ENCODE measurements at regions not wholly inside any gene's neighbourhood (a gene's known extent, or its start where the extent isn't known, plus 50 kb on each side); places are given as distances from the start of the nearest gene placed in this dataset.

DNA sequence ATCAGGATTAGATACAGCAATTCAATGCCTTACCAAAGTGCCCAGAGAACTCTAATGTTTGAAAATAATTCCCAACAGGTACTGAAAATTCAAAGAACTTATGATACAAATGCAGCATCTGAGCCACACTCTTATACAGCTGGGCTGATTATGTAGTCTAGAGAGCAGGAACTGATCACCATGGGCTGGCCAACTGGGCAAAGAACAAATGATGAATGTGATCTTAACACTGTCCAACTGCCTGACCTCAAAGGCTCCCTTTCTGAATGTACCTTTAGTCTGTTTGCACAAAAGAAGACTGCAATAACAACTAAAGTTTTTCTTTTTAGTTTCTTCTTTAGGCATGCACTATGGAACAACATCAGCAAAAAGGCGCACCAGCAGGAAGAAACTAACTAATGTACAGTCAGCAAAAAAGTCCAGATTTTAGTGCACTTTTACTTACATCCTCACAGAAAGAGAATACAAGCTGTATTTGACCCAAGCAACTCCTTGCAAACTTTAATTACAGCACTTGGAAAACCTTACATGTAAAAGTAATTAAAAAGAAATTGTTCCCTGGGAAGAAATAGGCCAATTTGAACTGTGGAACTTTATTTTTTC lies 1095.1 kb downstream of the IGSF11 start:
- Histone ChIP-seq H4K20me1 (no peaks in the 10 kb centered on the region), H3K27me3 (no peaks in the 10 kb centered on the region)
- TF ChIP-seq Cebpa-rat (IDR thresholded peaks at IDR 0.05) = no peak

DNA sequence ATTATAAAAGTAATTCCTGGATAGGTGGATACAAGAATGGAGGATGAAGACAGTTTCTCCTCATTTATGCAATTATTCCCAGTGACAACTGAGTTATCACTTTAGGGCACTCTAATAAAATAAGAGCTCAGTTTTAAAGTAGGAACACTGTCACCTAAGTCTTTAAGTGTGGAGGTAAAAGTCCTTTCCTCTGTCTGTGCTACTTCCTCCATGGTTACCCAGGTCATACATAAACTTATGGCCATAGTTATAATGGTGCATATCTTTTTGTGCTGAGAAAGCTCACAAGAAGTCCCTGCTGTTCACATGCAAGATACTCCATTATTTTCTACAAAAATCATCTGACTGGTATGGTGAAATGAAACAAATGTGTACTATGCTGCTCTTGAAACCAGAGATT lies 1093.6 kb downstream of the IGSF11 start:
- peak overlapping the region in 4 of 11 experiments; percentile 2 to 18 (median 10); a peak in 6 of 22 replicates for H3K4me2 ChIP-seq
- no peaks in the 10 kb centered on the region for H4K20me1 ChIP-seq
- H3K36me3 ChIP-seq = no peaks in the 10 kb centered on the region
- no peaks in the 10 kb centered on the region for H3K27me3 ChIP-seq
- H3K27ac ChIP-seq = no peak overlapping the region
- H3K4me3 ChIP-seq = no peak overlapping the region
- no peak overlapping the region for H3K9ac ChIP-seq
- peaks cover 0 to 17% (median 5%) of the 10 kb centered on the region in 11 experiments; a peak in 6 of 22 replicates for H3K9me3 ChIP-seq (replicated peaks in 1 of 11)
- H3K4me1 ChIP-seq = peaks cover 0 to 28% (median 7%) of the 10 kb centered on the region in 10 experiments; a peak in 15 of 20 replicates
- TF ChIP-seq Cebpa-rat (IDR thresholded peaks at IDR 0.05) = no peak

More for the DNA sequence above, 1095.1 kb downstream of the IGSF11 start:
- Histone ChIP-seq H3K4me1 (peaks cover 0 to 15% (median 2%) of the 10 kb centered on the region in 10 experiments; a peak in 6 of 20 replicates), H3K9me3 (replicated peaks in 1 of 11) (peaks cover 0 to 17% (median 5%) of the 10 kb centered on the region in 11 experiments; a peak in 6 of 22 replicates), H3K4me3 (no peak overlapping the region), H3K4me2 (no peak overlapping the region), H3K9ac (no peak overlapping the region), H3K36me3 (no peaks in the 10 kb centered on the region), H3K27ac (no peak overlapping the region)

DNA sequence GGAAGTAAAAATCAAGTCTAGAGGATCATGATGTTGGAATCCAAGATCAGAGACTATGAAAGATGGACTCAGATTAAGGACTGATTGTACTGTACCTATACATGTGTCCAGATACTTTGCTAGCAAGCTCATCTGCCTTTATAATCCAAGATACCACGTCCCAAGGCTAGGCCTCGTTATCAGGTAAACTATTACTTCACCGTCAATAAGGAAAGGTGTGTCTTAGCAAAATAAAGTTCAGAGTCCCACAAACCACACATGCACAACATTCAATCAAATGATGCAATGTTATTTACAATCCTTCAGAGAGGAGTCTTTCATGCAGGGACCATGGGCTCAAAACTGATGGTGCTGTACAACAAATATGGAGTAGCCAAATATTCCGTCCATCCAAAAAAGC lies 1092.9 kb downstream of the IGSF11 start:
- Histone ChIP-seq H3K27ac (no peak overlapping the region), H3K36me3 (no peaks in the 10 kb centered on the region), H3K27me3 (no peaks in the 10 kb centered on the region), H4K20me1 (no peaks in the 10 kb centered on the region), H3K9ac (no peak overlapping the region), H3K4me3 (no peak overlapping the region), H3K4me1 (peaks cover 0 to 35% (median 11%) of the 10 kb centered on the region in 10 experiments; a peak in 15 of 20 replicates), H3K4me2 (peak overlapping the region in 7 of 11 experiments; percentile 2 to 51 (median 15); a peak in 10 of 22 replicates), H3K9me3 (replicated peaks in 1 of 11) (peaks cover 0 to 17% (median 5%) of the 10 kb centered on the region in 11 experiments; a peak in 6 of 22 replicates)
- no peak for TF ChIP-seq Cebpa-rat (IDR thresholded peaks at IDR 0.05)

DNA sequence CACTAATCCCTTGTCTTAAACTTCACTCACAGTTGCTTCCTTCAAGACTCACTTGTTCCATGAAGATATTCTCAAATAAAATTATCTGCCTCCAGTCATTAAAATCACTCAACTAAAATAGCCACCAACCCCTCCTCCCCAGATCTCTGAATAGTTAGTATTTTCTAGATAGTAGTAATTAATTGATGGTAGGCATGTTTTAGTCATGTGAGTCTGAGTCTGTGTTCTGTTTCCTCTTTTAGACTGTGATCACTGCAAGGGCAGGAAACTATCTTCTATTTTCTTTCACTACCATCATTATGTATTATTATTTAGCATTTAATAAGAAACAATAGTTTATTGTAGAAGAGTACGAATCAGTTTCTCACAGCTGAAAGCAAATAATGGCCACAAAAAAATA lies 1080.5 kb downstream of the IGSF11 start:
- Histone ChIP-seq H3K4me1 (peaks cover 0 to 5% (median 0%) of the 10 kb centered on the region in 10 experiments; a peak in 1 of 20 replicates), H3K36me3 (no peaks in the 10 kb centered on the region), H3K27ac (no peak overlapping the region), H3K4me3 (no peak overlapping the region), H3K9me3 (replicated peaks in 1 of 11) (peaks cover 0 to 5% (median 0%) of the 10 kb centered on the region in 11 experiments; a peak in 3 of 22 replicates), H3K9ac (no peak overlapping the region), H4K20me1 (no peaks in the 10 kb centered on the region), H3K4me2 (no peak overlapping the region), H3K27me3 (no peaks in the 10 kb centered on the region)
- TF ChIP-seq Cebpa-rat (IDR thresholded peaks at IDR 0.05) = no peak

DNA sequence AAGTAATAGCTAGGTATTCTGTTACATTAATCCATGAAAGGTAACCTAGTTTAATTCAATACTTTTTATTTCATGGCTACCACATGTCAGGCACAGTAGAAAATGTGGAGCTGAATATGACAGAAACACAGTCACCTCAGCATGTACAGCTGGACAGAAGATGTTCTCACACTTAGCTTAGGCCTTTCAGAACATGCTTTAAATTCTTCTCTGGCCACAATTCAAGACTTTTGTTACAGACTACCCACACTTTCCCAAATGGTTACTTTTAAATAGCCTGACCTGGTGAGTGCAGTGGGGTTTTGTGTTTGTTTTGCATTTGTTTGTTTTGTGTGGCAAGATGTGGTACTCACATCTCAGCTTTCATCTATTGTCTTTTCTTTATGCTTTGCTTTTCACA lies 1079.5 kb downstream of the IGSF11 start:
- no peak overlapping the region for H3K9ac ChIP-seq
- TF ChIP-seq Cebpa-rat (IDR thresholded peaks at IDR 0.05) = no peak
- H3K9me3 ChIP-seq (replicated peaks in 1 of 11) = no peaks in the 10 kb centered on the region; a peak in 1 of 22 replicates
- no peaks in the 10 kb centered on the region for H4K20me1 ChIP-seq
- no peak overlapping the region for H3K4me2 ChIP-seq
- H3K4me1 ChIP-seq = peaks cover 0 to 5% (median 0%) of the 10 kb centered on the region in 10 experiments; a peak in 1 of 20 replicates
- H3K27ac ChIP-seq = no peak overlapping the region
- no peak overlapping the region for H3K4me3 ChIP-seq
- no peaks in the 10 kb centered on the region for H3K27me3 ChIP-seq
- no peaks in the 10 kb centered on the region for H3K36me3 ChIP-seq

DNA sequence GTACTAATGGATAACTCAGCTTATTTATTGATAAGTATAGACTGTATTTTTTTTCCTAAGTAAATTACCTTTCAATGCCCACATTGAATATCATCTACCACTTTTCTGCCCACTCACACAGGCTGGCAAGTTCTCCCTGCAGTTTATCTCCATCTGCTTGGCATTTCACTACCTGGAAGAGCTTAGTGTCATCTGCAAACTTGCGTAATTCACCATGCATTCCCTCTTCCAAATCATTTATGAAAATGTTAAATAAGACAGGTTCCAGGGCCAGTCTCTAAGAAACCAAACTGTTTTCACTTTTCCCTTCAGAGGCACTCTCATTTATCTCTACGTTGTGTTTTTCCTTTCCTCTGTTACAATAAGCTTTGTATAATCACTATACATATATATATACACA lies 1076.6 kb downstream of the IGSF11 start:
- no peak overlapping the region for H3K27ac ChIP-seq
- H3K4me2 ChIP-seq = no peak overlapping the region
- no peaks in the 10 kb centered on the region for H3K36me3 ChIP-seq
- no peak for TF ChIP-seq Cebpa-rat (IDR thresholded peaks at IDR 0.05)
- H3K4me1 ChIP-seq = peaks cover 0 to 5% (median 0%) of the 10 kb centered on the region in 10 experiments; a peak in 1 of 20 replicates
- no peaks in the 10 kb centered on the region for H4K20me1 ChIP-seq
- H3K9me3 ChIP-seq (replicated peaks in 1 of 11) = no peaks in the 10 kb centered on the region
- H3K27me3 ChIP-seq = no peaks in the 10 kb centered on the region
- no peak overlapping the region for H3K9ac ChIP-seq
- no peak overlapping the region for H3K4me3 ChIP-seq

DNA sequence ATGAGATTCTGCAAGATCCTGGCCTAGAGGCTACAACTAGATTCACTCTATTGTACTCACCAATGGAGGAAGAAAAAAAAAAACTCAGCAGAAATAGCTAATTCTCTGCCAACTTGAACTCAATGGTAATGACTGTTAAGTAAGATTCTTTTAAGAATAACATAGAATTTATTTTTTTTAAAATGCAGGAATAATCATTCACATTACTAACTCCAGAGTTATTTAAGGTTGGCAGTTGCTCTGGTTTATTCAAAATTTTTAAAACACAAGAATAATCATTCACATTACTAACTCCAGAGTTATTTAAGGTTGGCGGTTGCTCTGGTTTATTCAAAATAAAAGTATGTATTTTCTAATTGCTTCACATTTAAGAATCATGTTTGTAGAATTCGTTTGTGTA lies 1071.9 kb downstream of the IGSF11 start:
- H3K4me2 ChIP-seq = no peak overlapping the region
- no peak overlapping the region for H3K4me3 ChIP-seq
- H3K9ac ChIP-seq = no peak overlapping the region
- H3K4me1 ChIP-seq = no peaks in the 10 kb centered on the region
- no peaks in the 10 kb centered on the region for H3K9me3 ChIP-seq (replicated peaks in 1 of 11)
- H3K27me3 ChIP-seq = no peaks in the 10 kb centered on the region
- no peaks in the 10 kb centered on the region for H4K20me1 ChIP-seq
- no peak for TF ChIP-seq Cebpa-rat (IDR thresholded peaks at IDR 0.05)
- no peaks in the 10 kb centered on the region for H3K36me3 ChIP-seq
- no peak overlapping the region for H3K27ac ChIP-seq

DNA sequence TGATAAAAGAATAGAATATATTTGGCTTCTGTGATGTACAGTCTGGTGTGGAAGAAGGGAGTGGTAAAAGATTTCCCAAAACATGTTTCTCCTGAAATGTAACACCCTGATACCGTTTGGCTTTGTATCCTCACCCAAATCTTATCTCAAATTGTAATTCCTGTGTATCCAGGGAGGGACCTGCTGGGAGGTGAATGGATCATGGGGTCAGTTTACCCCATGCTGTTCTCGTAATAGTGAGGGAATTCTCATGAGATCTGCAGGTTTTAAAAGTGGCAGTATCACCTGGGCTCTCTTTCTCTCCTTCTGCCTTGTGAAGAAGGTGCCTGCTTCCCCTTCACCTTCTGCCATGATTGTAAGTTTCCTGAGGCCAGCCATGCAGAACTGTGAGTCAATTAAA lies 1070.8 kb downstream of the IGSF11 start:
- H3K4me1 ChIP-seq = no peaks in the 10 kb centered on the region
- H4K20me1 ChIP-seq = no peaks in the 10 kb centered on the region
- no peak overlapping the region for H3K27ac ChIP-seq
- H3K9ac ChIP-seq = no peak overlapping the region
- no peak overlapping the region for H3K4me2 ChIP-seq
- no peaks in the 10 kb centered on the region for H3K9me3 ChIP-seq (replicated peaks in 1 of 11)
- H3K36me3 ChIP-seq = no peaks in the 10 kb centered on the region
- no peak for TF ChIP-seq Cebpa-rat (IDR thresholded peaks at IDR 0.05)
- H3K27me3 ChIP-seq = no peaks in the 10 kb centered on the region
- no peak overlapping the region for H3K4me3 ChIP-seq

DNA sequence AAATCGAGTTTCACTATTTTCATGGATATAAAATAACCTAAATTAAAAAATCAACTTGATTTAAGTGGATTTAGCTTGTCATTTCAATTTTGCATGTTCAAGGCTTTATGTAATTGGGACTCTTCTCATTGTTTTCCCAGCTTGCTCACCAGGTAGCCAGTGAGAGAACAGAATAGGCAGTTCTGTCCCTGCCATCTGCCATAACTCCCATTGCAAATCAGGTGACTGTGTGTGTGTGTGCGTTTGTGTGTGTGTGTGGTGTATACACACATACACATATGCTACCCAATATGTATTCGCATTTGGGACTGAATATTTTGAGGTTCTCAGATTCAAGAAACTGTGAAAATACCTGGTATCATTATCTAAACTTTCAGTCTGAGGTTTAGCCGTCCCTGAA lies 1069.8 kb downstream of the IGSF11 start:
- Histone ChIP-seq H3K36me3 (no peaks in the 10 kb centered on the region), H3K4me2 (no peak overlapping the region), H3K4me1 (no peaks in the 10 kb centered on the region), H3K27ac (no peak overlapping the region), H4K20me1 (no peaks in the 10 kb centered on the region), H3K9me3 (replicated peaks in 1 of 11) (no peaks in the 10 kb centered on the region), H3K4me3 (no peak overlapping the region), H3K9ac (no peak overlapping the region), H3K27me3 (no peaks in the 10 kb centered on the region)
- TF ChIP-seq Cebpa-rat (IDR thresholded peaks at IDR 0.05) = no peak
